CD4-positive, alpha-beta T cell treated with Interleukin-1 beta for 1 hour (primary cell): ENCODE measurements at regions not wholly inside any gene's neighbourhood (a gene's known extent, or its start where the extent isn't known, plus 50 kb on each side); places are given as distances from the start of the nearest gene placed in this dataset.
"Not testable (repeated sequence)": the region's sequence is repeated elsewhere in the genome, so short reads cannot be mapped to it uniquely, and the experiment has no call there.

Source experiments
- DNase-seq, 2 donors: peaks; one replicate each; pipeline ENCODE4 v3.0.0-alpha.2; 2020 to 2022

DNA sequence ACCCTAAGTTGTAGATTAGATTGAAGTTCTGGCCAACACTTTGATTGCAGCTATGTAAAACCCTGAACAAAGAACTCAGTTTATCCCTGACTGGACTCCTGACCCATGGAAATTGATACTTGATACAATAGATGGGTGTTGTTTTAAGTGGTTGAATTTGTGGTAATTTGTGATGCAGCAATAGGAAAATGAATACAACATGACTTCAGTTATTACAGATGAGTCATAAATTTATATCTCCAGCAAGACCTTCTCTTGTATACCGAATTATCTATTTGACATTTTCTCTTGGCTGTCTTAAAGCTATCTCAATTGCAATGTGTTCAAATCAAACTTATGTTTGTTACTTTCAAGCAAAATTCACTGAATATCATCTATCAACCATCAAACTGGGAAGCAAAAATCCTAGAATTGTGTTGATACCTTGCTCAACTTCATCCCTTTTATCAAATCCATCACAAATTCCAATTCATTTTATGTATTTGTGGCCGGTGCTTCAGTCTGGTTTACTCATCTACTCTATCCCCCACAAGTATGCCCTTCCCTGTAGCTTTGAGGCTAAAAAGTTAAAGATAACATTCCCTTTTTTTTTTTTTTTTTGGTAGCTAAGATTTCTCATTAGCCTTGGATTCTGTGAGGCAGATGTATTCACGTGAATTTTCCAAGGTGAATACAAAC is 129.4 kb upstream of the CENPW start:
- DNase-seq, result no peak

DNA sequence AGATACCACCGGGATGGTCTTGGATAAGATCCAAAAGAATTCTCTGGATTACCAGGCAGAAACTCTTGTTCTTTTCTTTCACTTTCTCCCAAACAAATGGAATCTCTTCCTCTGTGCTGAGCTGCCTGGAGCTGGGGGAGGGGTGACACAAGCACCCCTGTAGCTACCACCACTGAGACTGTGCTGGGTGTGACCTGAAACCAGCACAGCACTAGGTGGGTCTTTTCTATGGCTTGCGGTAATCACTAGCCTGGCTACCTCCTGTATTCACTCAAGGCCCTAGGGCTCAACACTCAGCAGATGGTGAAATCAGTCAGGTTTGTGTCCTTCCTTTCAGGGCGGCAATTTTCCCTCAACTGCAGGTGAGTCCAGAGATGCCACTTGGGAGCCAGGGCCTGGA is 122.4 kb upstream of the CENPW start:
- no peak for DNase-seq

DNA sequence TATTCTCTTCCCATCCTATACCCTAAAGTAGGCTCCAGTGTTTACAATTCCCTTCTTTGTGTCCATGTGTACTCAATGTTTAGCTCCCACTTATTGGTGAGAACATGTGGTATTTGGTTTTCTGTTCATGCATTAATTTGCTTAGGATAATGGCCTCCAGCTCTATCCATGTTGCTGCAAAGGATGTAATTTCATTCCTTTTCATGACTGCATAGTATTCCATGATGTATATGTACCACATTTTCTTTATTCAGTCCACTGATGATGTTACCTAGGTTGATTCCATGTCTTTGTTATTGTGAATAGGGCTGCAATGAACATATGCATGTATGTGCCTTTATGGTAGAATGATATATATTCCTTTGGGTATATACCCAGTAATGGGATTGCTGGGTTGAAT is 119.0 kb upstream of the CENPW start:
- not testable (repeated sequence) for DNase-seq

DNA sequence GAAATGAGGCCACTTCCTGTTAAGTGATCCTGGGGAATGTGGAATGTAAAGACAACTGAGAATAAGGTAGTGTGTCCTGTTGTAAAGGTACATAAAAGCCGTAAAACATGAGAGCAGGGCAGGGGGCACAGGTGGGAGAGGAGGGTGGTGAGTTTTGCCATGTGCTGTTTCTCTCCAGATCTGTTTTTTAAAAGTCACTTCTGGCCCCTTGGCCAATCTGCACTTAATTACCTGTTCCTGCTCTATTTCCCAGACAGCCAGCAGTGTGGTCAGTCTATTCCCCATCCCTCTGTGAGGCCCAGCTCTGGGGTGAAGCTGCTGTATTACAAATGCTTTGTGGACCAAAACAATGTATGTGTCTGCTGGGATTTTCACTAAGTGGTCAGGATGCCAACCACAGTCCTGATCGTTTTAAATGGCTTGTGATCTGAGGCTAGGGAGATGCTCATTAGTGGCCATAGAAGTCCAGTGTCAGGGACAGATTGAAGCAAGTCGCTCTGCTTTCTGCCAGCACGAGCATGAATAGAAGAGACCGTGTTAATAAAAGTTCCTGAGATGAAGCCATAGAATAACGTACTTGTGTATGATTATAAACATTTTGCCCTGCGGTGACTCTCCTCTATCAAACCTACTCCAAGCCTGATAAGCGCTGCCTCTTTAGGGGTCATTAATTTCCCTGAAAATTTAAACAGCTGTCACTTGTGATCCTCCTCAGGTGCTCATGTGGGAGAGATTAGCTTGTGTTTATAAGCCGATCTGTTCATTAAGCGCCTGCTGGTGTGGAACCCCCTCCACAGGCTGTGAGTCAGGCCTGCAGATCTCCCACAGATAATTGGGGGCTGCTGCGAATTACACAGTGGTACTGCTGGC is 111.8 kb upstream of the CENPW start:
- no peak for DNase-seq

- DNase-seq, result no peak
Measured at GRCh38 chr6:126232671-126233070, 107.2 kb upstream of the CENPW start.

- no peak for DNase-seq
Measured at GRCh38 chr6:126233192-126233591, 106.7 kb upstream of the CENPW start.

DNA sequence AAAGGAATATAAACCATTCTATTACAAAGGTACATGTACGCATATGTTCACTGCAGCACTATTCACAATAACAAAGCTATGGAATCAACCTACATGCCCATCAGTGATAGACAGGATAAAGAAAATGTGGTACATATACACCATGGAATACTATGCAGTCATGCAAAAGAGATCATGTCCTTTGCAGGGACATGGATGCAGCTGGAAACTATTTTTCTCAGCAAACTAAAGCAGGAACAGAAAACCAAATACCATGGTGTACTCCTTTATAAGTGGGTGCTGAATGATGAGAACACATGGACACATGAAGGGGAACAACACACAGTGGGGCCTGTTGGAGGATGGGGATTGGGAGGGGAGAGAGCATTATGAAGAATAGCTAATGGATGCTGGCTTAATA is 104.6 kb upstream of the CENPW start:
- no peak for DNase-seq

DNA sequence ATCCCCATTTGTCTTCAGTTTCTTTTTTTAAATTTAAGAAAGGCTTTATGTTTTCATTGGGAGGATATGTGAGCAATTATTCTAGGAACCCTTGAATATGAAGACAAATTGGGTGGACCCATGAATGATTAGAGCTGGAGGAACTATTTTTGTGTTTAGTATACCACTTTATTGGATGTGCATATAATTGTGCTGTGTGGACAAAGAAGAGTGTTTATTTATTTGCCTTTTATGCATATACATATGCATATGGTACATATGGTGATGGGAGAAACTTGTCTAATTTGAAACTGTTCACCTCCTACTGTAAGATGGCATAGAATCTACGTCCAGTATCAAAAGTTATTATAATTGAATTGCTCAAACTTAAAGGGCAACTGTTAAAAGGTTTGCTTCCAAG is 94.8 kb upstream of the CENPW start:
- no peak for DNase-seq

GRCh38 chr6:126252154-126252553 is 87.8 kb upstream of the CENPW start:
- DNase-seq, result no peak

DNA sequence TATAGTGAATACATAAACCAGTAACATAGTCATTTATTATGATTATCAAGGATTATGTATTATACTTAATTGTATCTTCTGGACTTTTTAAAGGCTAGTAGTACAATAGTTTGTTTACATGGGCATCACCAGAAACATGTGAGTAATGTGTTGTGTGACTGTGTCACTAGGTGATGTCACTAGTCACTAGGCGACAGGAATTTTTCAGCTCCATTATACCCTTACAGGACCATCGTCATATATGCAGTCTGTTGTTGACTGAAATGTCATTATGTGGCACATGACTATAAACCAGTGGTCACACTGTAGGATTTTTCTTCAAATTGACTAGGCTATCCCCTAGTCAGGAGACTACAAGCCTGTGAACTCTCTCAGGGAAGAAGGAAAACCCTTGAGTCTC is 86.5 kb upstream of the CENPW start:
- no peak for DNase-seq

GRCh38 chr6:126258150-126258549 is 81.8 kb upstream of the CENPW start:
- no peak for DNase-seq

- no peak for DNase-seq
Measured at GRCh38 chr6:126261792-126262421, 78.0 kb upstream of the CENPW start.

DNA sequence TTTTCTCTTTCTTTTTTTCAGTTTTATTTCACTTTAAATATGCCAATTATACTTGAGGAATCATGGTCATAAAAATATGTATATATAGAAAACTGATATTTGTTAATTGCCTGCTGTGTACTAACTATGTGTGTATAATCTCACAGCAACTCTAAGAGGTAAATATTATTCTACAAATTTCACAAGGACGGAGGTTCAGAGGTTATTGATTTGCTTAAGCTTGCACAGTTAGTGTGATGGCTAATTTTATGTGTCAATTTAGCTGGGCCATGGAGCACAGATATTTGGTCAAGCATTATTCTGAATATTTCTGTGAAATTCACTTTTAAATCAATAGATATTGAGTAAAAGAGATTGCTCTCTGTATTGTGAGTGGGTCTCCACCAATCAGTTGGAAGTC is 75.7 kb upstream of the CENPW start:
- DNase-seq, result no peak

GRCh38 chr6:126266664-126267063 is 73.3 kb upstream of the CENPW start:
- no peak for DNase-seq

GRCh38 chr6:126267626-126268025 is 72.3 kb upstream of the CENPW start:
- no peak for DNase-seq

- no peak for DNase-seq
Measured at GRCh38 chr6:126268092-126268491, 71.8 kb upstream of the CENPW start.

DNA sequence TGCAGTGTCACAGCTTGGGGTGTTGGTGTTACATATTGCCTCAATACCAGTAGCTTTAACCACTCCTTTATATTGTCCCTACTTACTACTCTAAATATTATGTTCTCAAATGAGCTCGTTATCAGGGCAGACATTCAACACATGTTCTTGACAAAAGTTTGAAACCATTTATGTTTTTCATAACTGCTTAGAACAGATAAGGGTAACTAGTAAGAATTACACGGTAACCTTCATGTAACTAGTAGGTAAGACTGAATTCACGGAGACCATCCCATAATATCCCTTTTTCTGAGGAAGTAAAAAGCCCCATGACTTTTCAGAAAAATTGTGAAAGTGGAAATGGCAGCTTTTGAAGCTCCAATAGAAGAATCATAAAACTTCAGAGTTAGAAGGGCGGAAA is 59.6 kb upstream of the CENPW start:
- no peak for DNase-seq

- DNase-seq, result no peak
Measured at GRCh38 chr6:126285871-126286365, 54.0 kb upstream of the CENPW start.
